NCI-H1930 (cell line): ENCODE measurements at regions not wholly inside any gene's neighbourhood (a gene's known extent, or its start where the extent isn't known, plus 50 kb on each side); places are given as distances from the start of the nearest gene placed in this dataset.
"Not testable (repeated sequence)": the region's sequence is repeated elsewhere in the genome, so short reads cannot be mapped to it uniquely, and the experiment has no call there.

Experiments used
- DNase-seq, 2 experiments: peaks; one replicate each; lab custom pipeline; 2025; lab: John Stamatoyannopoulos, UW

DNA sequence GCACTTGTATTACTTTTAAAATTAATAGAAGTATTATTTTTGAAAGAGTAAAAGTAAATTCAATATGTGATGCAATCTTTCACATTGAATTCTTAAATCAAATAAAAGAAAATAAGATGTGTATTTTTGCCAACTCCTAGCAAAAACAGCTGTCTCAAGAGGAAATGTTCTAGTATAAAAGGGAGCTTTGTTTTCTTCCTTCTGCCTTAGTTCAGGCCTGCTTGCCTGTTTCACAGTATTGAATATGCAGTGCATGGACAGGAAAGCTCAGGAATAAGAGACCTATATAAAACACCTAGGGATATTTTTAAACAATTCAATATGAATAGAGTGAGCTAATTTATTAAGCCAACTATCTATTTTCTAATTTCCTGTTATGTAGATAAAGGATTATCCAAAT, 294.8 kb upstream of the G2E3 start:
- no peak for DNase-seq

DNA sequence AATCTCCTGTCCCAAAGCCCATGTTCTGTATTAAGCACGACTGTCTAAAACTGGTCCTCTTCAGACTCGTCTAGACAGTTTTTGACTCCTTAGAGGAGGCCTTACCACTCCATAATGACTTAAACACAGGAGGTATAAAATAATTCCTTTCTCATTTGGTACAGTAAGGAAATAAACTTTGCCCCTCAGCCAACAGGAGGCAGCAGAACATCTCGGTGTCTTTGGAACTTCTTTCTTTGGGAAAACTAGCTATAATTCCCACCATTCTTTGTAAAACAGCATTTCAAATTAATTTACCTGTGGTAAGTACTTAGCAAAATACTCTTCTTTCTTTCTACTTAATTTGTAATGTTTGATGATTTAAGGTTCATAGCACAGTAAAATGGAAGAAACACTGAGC, 292.7 kb upstream of the G2E3 start:
- DNase-seq, result no peak

DNA sequence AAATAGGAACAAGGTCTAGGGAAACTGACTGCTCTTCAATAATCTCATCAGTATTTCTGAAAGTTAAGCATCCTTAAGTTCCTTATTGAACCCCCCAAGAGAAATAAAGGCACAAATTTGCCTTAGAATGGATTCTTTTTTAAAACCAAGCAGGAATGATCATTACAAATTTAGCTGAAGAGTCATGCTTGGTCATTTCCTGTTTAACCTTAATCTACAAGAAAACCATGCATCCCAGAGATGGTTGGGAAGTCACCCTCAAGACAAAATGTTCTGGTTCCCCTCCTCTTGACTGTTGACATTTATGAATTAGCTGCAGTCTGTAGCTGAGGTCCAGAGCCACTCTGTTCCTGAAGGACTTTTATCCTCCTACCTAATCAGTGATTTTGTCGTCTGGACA, 291.8 kb upstream of the G2E3 start:
- DNase-seq, result no peak

DNA sequence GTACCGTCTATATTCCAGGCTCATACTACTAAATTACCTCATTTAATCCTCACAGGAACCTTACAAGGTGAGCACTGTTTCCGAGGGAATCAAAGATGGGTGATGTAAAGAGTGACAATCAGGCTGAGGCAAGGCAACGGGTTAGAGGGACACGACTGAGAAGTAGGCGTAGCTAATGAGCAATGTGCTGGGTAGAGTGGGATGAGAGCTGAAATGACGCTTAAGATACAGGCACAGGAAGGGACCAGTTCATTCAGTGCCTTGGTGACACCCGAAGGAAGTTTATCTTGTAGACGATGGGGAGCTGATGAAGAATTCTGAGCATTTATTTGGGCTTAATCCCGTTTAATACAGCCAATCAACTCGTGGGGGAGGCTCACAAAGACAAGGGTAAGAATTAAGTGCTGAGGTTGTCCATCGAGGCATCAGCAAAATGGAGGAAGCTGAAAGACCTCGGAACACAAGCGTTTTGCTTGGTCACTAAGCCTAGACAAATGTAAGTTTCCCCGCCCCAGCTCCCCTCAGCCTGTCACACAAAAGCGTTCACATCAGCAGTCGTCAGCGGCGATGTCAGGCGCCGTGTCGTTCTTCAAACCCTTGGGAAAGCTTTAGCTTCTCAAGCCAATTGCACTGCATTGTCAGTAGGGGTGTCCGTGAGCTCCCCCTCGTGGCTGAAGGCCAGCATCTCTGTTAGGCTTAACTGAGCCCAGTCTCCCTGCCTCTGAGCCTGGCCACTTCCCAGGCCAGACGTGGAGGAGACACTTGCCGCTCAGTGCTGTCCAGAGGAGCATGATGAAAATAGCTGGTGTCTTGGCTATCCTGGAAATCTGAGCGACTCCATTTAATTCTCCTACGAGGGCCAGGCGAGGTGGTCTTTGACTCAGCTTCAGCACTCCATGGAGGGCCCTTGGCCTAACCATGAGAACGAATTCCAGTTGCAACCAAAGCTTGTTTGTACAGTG, 288.5 kb upstream of the G2E3 start:
- peak; percentile 33 to 35 for DNase-seq

DNA sequence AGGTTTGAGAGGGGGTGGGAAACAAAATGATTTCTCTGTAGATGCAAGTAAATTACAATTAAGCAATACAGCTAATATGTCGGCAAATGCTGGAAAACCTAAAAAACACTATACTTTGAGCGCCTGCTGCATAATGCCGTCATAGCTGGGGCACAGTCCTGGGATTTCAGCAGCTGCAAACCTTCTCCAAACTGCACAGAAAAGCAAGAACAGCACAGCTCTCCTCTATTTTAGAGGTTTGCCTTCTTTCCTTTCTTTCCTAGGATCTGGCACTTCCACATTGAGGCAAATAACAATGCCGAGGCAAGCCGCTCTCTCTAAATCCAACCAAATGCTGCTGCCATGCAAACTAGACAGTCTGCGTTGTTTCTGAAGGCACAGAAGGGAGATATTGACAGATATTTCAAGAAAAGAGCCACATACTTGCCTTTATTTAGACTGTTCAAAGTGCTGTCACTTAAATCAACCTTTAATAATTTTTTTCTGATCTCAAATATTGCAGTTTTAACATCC, 287.1 kb upstream of the G2E3 start:
- no peak for DNase-seq

DNA sequence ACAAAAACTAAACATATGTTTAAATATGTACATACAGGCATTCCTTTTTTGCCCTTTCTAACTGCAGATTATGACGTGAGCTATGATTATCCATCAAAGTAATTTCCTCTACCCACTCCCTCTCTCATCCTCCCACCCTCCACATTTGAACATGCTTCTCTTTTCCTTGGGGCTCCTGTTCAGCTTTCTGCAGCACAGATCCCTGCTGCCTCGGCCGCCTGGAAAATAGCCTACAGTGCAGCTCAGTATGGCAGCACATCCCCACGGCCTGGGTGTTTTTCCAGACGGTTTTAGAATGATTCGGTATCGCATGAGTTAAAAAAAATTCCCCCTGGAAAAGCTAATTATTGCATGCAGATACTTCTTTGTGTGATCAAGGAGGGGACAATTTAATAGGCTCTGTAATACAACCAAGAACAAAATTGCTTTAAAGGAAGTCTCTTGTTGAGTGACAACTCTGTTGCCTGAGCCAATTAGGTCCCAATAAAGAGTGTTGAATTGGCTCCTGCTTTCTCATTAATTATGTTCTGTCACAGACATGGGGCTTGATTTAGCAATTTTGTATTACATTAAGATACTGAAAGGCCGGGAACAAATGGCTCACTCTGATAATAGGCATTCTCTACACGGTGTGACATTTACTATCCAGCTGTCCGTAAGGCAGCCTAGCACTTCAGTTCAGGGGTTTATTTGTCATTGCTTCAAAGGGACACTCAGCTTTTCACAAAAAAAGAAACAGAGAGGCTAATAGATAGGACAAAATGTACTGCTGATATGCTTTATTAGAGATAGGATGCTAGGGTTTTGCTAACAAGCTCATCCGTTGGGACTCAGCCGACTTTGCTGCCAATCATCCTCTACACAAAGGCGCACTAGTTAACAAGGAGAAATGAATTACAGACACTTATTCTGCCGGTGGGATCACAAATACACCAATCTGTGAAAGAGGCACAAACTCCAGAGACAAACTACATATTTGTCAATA, 285.8 kb upstream of the G2E3 start:
- peak; percentile 71 to 85 for DNase-seq

DNA sequence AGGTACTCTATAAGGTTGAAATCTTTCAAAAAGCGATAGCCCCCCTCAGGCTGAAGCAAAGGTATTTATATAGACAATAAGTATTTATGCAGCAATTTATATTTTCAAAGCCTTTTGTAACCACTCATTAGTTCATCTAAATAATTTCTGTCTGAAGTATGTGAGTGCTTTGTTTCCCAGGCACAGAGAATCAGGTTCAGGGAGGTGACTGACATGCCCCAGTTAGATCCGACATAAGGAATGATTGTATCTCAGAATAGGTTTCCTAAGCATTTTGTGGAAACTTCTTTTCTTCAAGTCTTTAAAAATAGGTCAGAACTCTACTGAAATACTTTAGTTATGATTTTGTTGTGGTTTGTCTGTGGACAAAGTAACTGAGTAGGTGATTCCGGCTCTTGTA, 283.4 kb upstream of the G2E3 start:
- DNase-seq, result no peak

DNA sequence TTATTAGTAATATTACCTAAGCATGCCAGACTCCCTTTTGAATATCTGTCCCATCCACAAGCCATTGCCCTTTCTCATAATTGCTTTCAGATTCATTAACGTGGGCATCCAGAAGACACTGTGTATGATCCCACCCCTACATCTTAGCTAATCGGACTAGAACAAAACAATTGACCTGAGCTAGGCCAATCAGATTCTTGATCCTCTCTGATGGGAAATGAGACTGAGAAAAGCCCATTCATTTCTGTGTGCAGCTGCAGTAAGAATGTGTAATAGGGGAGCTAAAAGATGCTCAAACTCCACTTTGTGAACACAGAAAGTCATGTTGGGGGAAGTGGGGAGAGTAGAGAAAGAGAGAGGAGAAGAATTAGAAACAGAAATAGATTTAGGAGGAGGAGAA, 281.7 kb upstream of the G2E3 start:
- no peak for DNase-seq

DNA sequence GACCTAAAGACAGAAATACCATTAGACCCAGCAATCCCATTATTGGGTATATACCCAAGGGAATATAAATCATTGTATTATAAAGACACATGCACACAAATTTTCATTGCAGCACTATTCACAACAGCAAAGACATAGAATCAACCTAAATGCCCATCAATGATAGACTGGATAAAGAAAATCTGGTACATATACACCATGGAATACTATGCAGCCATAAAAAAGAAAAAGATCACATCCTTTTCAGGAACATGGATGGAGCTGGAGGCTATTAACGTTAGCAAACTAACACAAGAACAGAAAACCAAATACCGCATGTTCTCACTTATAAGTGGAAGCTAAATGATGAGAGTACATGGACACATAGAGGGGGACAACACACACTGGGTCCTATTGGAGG, 280.1 kb upstream of the G2E3 start:
- not testable (repeated sequence) for DNase-seq

DNA sequence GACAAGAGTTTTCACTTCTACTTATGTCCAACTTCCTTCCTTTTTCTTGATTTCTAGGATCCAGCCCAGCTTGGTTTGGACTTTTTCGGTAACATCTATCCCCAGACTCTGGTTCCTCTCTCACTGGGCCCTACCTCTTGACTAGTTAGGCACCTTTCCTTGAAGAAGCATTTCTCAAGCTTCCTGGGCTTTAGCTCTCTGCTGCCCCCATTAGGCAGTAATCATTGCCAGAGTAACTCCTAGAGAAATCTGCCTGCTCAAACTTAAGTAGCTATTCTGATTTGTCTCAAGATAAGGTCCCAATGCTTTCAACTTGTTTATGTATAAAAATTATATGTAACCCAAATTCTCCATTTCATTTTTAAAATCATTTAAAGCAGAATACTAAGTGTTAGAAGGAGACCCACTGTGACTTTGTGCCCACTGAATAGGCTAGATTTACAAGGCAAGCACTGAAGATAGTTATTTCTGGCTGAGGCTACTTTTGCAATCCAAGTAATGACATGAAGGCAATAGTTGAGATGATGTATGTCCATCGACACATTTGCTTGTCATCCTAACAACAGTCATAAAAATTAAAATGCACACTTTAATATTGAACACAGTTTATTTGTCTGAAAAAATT, 275.0 kb upstream of the G2E3 start:
- peak in 1 of 2 experiments; percentile 9 for DNase-seq

DNA sequence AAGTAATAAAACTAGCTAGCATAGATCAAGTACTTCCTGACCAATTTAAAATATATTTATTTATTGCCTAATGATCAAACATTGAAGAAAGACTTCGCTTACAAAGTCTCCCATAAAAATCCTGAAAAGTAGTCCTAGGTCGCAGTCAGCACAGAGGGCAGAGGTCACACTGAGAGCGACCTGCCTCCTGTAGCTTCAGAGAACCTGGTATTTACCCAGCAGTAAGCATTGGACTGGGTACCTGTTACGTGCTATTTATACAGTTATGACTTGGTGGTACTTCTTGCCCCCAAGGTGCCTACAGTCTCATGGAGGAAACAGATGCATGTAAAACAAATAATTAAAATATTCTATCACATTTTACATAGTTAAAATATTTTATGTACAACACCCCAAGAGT, 274.1 kb upstream of the G2E3 start:
- no peak for DNase-seq

DNA sequence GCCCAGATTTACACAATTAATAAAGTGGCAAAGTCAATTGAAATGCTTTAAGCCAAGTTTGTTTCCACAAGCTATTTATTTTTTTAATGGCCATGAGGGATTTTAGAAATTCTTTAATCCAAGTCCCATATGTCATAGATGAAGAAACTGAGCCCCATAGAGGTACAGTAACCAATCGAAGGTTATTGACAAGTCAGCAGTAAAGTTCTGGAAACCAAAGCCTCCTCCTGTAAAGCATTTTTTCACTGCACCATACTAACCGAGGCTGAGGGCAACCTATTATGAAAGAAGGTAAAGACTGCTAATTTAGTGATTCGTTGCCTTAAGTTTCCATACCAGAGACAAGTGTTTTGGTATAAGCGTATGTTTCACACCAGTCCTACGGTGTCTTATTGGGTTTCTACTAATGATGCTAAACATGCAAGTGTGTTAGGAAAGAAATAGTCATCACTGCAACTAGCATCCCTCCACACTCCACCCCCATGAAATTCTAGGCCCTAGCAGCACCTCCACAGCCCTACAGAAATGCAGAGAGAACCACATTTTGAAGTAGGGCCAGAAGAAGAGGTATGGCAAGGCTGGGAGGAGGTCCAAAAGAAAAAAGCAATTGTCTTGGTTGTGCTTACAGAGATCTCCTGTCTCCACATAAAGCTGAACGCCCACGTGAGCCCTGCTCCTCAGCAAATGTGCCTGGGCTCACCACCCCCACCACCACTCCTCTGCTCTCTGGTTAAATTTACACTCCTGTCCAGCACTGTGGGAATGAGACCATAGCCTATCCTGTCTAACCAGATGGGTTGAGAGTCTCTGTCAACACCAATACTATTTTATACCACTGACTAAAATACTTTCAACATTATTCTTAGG, 271.1 kb upstream of the G2E3 start:
- no peak for DNase-seq

DNA sequence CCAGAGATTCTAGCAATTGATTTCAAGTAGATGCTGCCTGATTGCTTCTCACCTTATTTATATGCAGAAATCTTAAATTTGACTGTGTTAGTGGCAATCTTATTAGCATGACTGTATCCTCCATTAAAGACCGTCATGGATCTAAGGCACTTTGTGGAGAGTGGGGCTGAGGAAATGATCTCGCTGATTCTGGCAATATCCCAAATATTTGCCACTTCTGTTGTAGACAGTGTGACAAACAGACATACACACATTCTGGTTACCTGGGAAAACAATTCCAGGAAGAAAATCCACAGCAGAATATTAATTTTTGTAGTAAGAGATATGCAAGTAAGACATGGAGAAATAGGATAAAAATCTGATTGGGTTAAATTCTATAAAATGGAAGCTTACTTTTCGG, 269.0 kb upstream of the G2E3 start:
- no peak for DNase-seq

DNA sequence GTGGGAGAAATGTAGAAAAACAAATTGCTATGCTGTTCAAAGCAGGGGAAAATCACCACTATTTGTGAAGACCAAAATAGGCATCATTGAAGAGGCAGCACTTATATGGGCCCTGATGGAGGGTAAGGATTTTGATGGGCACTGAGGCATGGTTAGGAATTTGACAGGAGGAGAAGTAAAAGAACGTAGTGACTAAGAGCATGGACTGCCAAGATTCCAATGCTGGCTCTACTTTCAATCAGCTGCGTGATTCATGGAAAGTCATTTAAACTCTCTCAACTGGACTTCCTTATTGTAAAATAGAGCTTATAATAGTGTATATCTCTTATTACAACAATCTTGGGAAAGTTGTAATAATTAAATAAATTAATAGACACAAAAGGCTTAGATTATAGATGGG, 267.7 kb upstream of the G2E3 start:
- DNase-seq, result no peak

DNA sequence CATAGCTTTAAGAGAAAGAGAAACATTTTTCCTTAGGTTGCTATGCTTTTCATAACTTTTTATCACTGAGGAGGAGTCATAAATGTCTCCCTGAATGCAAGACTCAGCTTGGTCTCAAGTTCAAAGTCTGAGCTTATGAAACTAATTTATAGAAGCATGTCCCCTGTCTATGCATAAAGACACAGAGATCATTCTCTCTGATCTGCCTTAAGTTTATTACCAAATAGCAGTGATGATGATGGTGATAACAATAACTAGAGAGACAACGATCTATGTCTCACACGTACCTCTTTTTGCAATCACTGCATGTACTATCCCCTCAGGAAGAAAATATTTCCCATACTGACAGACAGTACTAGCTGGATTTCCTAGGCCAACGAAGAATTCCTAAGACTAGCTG, 266.4 kb upstream of the G2E3 start:
- DNase-seq, result no peak

DNA sequence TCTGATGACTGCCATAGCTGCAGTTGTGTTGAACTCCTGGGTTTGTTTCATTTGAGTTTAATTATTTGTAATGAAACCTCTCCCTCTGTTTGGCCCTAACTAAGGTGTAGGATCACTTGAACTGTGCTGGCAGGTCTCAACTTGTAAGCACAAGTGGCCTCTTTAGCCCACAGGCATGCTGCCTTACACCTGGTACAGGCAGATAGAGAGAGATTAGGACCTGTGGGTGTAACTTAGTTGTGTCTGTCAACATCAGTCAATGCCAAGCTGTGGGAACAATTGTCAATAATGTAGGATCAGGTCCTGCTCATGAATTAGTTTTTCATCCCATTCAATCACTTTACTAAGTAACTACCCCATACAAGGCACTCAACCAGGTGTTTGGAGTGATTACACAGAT, 263.0 kb upstream of the G2E3 start:
- DNase-seq, result no peak

DNA sequence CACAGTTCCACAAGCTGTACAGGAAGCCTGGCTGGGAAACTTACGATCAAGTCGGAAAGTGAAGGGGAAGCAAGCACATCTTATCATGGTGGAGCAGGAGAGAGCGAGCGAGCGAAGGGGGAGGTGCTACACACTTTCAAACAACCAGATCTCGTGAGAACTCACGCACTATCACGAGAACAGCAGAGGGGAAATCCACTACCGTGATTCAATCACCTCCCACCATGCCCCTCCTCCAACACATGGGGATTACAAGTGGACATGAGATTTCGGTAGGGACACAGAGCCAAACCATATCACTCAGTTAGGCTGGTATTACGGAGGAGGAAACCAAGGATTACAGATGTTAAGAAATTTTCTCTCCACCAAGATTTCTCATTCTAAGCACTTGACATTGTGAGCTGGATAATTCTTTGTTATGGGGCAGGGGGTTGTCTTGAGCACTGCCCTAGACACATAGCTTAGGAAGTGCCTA, 262.0 kb upstream of the G2E3 start:
- no peak for DNase-seq

DNA sequence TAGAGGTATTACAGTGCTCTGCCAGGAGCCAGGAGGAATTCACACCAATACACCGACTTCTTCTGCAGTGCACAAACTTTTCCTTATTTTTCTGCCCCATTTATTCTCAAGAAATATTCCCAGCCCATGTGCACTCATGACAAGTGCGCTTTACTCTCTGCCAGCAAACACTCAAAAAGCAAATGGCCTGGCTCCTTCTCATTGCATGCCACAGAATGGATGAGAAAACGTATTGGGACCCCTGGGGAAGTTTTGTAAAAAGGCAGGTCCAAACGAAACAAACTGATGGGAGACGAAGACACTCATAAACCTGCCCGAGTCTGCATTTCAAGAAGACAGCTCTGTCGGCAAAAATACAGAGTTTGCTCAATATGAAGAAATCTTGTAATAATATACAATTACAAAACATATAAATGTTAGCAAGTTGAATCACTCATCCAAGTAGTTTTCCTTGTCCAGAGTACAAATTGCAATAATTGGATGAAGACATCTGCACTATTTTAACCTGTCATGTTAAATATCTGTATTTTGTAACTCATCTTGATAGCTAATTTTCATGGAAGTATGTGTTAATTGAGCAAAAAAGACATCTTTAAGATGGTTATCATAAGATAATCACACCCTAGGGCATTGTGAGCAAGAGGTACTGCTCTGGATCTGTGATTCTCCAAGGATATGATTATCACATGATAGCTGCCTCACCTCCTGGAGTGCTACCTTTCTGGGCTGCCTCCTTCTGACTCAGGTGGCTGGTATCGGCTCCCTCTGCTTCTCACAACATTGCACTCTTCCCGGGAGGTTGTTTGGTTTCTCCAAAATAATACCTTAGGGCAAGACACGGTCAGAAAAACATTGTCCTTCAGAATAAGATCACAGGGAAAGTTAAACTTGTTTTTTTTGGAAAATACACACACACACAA, 260.8 kb upstream of the G2E3 start:
- DNase-seq, result no peak

DNA sequence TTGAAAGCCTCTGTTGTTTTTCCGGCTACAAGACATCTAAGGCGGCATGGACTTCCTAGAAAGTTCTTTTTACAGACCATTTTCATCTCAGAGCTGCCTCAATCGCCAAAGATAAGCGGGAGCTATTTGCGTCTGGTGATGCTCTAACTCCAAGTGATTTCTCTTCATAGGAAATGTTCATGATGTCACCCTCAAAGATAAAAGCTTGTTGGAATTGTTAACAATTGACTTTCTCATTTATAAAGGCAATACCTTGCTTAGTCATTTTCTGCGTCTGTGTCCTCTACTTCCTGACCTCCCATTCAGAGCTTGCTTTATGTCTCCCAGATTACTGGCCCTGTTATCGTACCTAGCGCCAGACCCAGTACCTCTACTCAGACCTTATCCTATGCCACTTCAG, 259.0 kb upstream of the G2E3 start:
- DNase-seq, result no peak

DNA sequence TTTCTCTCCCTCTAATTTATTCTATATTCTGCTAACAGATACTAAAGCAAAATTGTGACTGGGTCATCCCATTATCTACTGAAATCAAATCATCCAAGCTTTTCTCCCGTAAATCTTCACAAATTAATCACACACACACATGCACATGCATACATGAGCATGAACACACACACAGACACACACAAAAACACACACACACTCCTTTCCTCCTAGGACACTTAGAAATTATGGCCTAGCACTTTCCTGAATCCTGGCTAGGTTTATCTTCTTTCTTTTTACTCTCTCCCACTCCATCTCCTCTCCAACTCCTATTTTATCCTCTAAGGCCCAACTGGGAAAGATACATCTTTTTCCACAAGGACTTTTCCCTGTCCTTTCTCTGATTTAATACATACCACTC, 255.6 kb upstream of the G2E3 start:
- no peak for DNase-seq
